MCF 10A (cell line): ENCODE measurements at regions not wholly inside any gene's neighbourhood (a gene's known extent, or its start where the extent isn't known, plus 50 kb on each side); places are given as distances from the start of the nearest gene placed in this dataset.

ENCODE experiments used
- BruUV-seq: library from RNA; stranded (reverse); fragments of 400-500 nt; replicated peaks from 2 replicates; lab custom pipeline; 2021; lab: Mats Ljungman, UMichigan
- CTCF ChIA-PET: fragments of 300-600 bp; sonication (Branson Sonifier 250); formaldehyde crosslinking; extraction: SDS; loops from one replicate; lab custom pipeline; 2021; ENCODE audit warnings: antibody characterized with exemption, inconsistent platforms; lab: Yijun Ruan, JAX
- POLR2A ChIA-PET: fragments of 300-600, 350-650 bp; sonication (Branson Sonifier 250); formaldehyde crosslinking; extraction: SDS; loops from one replicate; lab custom pipeline; 2020; ENCODE audit warnings: antibody characterized with exemption, inconsistent platforms; lab: Yijun Ruan, JAX
- DNase-seq: peaks from one replicate; pipeline ENCODE4 v3.0.0-alpha.2; 2018; ENCODE audit not compliant: unreplicated experiment
- H3K27ac Mint-ChIP-seq: one replicate; pipeline ENCODE4 v1.8.0; 2022; ENCODE audit warnings: mild to moderate bottlenecking, low read depth, mixed read lengths; ENCODE audit not compliant: unreplicated experiment
- H3K27me3 Mint-ChIP-seq: one replicate; pipeline ENCODE4 v1.8.0; 2022; ENCODE audit warnings: mixed read lengths; ENCODE audit not compliant: insufficient read depth, unreplicated experiment
- H3K36me3 Mint-ChIP-seq: one replicate; pipeline ENCODE4 v1.8.0; 2022; ENCODE audit warnings: mild to moderate bottlenecking, moderate library complexity, mixed read lengths; ENCODE audit not compliant: insufficient read depth, unreplicated experiment
- H3K4me1 Mint-ChIP-seq: one replicate; pipeline ENCODE4 v1.8.0; 2022; ENCODE audit warnings: mixed read lengths; ENCODE audit not compliant: insufficient read depth, unreplicated experiment
- H3K4me3 Mint-ChIP-seq: one replicate; pipeline ENCODE4 v1.8.0; 2022; ENCODE audit warnings: mild to moderate bottlenecking, moderate library complexity, mixed read lengths; ENCODE audit not compliant: unreplicated experiment
- H3K9me3 Mint-ChIP-seq: one replicate; pipeline ENCODE4 v1.8.0; 2022; ENCODE audit warnings: mixed read lengths; ENCODE audit not compliant: unreplicated experiment
- CTCF ChIP-seq: fragments of 200-600 bp; IDR thresholded peaks from one replicate; pipeline ENCODE4 v1.8.0; 2022; ENCODE audit warnings: antibody characterized with exemption, mild to moderate bottlenecking; ENCODE audit not compliant: unreplicated experiment
- intact Hi-C: fragments of 100-400 bp; cut with micrococcal nuclease; formaldehyde crosslinking; loops from 2 replicates; pipeline ENCODE4 v1.14.1; 2022

DNA sequence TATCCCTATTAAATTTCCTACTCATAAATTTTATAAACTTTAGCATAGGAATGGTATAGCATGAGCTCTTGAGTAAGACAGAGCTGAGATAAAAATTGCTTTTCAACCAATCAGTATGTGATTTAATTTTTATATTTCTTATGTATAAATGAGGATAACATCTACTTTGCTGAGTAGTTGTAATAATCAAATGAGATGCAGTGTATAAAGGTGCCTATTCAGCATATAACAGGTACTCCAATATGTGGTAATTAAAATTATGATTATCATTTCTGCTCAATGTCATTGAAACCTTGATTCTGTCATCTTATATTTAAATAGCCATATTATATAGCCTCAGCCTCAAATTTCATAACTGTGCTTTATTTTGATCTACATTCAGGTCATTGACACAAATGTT lies 700.4 kb upstream of the SLC8A1 start:
- Mint-ChIP-seq H3K27me3 (peaks cover 20% of the 10 kb centered on the region), H3K4me1 (no peaks in the 10 kb centered on the region), H3K9me3 (no peaks in the 10 kb centered on the region), H3K4me3 (no peak overlapping the region), H3K27ac (no peak overlapping the region), H3K36me3 (no peaks in the 10 kb centered on the region)
- ChIA-PET POLR2A (no interaction called here), CTCF (interaction anchor here (0.6 to 0.7 kb wide), 2 partner anchors 664 to 768 kb away, joined by 4 to 5 read pairs; no protein-coding TSS in a partner anchor)
- TF ChIP-seq CTCF = no peak
- no TSS peak for BruUV-seq
- DNase-seq = no peak
- intact Hi-C loops = no loop called here

DNA sequence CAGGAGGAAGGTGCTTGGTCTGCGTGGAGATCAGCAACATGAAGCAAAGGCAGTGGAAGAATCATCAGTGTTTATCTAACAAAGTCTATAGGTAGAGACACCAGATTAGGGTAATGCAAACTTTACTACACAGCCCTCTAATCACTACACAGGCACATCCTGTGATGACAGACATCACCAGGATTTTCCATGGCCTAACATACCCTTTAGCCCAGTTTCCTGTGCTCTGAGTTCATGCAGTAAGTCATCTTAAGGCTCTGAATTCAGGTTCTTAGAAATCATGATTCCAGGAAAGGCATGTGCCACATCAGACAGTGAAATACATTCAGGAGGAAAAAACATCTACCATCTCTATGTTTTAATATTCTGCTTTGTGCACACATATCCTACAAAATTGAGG lies 708.5 kb upstream of the SLC8A1 start:
- Mint-ChIP-seq H3K27ac (no peak overlapping the region), H3K9me3 (no peaks in the 10 kb centered on the region), H3K4me3 (no peak overlapping the region), H3K4me1 (no peaks in the 10 kb centered on the region), H3K27me3 (peaks cover 45% of the 10 kb centered on the region), H3K36me3 (no peaks in the 10 kb centered on the region)
- intact Hi-C loops = no loop called here
- CTCF ChIA-PET = no interaction called here
- no peak for DNase-seq
- POLR2A ChIA-PET = interaction anchor here (1.5 kb wide), 1 partner anchor 8 kb away, joined by 4 read pairs; no protein-coding TSS in a partner anchor
- no peak for TF ChIP-seq CTCF
- no TSS peak for BruUV-seq

DNA sequence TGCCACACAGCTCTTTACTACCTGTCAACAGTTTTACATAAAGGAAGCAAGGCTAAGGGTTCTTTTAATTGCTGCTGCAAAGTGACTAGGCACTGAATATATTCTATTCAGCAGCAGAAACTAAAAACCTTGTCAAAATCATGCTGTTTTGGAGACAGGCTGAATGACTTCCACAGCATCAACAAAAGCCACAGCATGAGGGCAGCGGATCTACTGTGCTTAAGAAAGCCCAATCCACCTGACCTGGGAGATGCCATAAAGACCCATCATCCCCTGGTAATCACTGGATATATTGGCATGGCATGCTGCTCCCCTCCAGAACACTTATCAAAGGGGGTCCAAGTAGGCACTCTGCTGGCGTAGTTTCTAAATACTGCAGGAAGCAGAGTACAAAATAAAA lies 715.1 kb upstream of the SLC8A1 start:
- no peak for TF ChIP-seq CTCF
- no TSS peak for BruUV-seq
- ChIA-PET CTCF (no interaction called here), POLR2A (no interaction called here)
- Mint-ChIP-seq H3K9me3 (no peaks in the 10 kb centered on the region), H3K36me3 (no peaks in the 10 kb centered on the region), H3K27me3 (peaks cover 36% of the 10 kb centered on the region), H3K4me3 (no peak overlapping the region), H3K4me1 (no peaks in the 10 kb centered on the region), H3K27ac (no peak overlapping the region)
- intact Hi-C loops = no loop called here
- DNase-seq = no peak

- POLR2A ChIA-PET = interaction anchor here (0.6 to 1.4 kb wide), 2 partner anchors 10 to 110 kb away, joined by 3 to 4 read pairs; no protein-coding TSS in a partner anchor
- Mint-ChIP-seq H3K27me3 (peaks cover 14% of the 10 kb centered on the region), H3K36me3 (no peaks in the 10 kb centered on the region), H3K4me1 (no peaks in the 10 kb centered on the region), H3K27ac (no peak overlapping the region), H3K9me3 (no peaks in the 10 kb centered on the region), H3K4me3 (no peak overlapping the region)
- DNase-seq = no peak
- no TSS peak for BruUV-seq
- CTCF ChIA-PET = no interaction called here
- TF ChIP-seq CTCF = no peak
- intact Hi-C loops = no loop called here
Measured at GRCh38 chr2:41169744-41170143, 717.9 kb upstream of the SLC8A1 start.
